SK-N-SH (cell line): ENCODE measurements at regions not wholly inside any gene's neighbourhood (a gene's known extent, or its start where the extent isn't known, plus 50 kb on each side); places are given as distances from the start of the nearest gene placed in this dataset.

Experiments
- CTCF ChIA-PET: fragments of 300-600, 350-600 bp; formaldehyde crosslinking; extraction: SDS; loops from one replicate; lab custom pipeline; 2021; lab: Yijun Ruan, JAX
- POLR2A ChIA-PET: fragments of 350-600 bp; sonication (Branson Sonifier 250); formaldehyde crosslinking; extraction: SDS; loops from one replicate; lab custom pipeline; 2020; ENCODE audit warnings: antibody characterized with exemption, inconsistent platforms; lab: Yijun Ruan, JAX
- DNase-seq: peaks from one replicate; pipeline ENCODE4 v3.0.0; 2012
- H2AFZ ChIP-seq: fragments of 200-600 bp; sonication (generic); 2 replicates; pipeline ENCODE4 v1.8.1; 2016; ENCODE audit warnings: antibody characterized with exemption, mild to moderate bottlenecking, low read depth
- H3F3A ChIP-seq: fragments of 200-600 bp; sonication (generic); replicated peaks from 2 replicates; pipeline ENCODE3; 2016; ENCODE audit warnings: antibody characterized with exemption, mild to moderate bottlenecking; ENCODE audit not compliant: insufficient read depth
- H3K27ac ChIP-seq, 2 experiments: fragments of 200-500 bp in 1 of 2; fragments of 200-600 bp in 1 of 2; sonication (Bioruptor generic) in 1 of 2; sonication (generic), shearing (Covaris generic) in 1 of 2; 2 replicates each; pipeline versions ENCODE4 v1.5.1 to v1.6.1; 2014 to 2016; ENCODE audit warnings: low read depth in 2 of 2, inconsistent platforms in 1 of 2, low read length in 1 of 2, mild to moderate bottlenecking in 1 of 2, mixed read lengths in 1 of 2
- H3K27me3 ChIP-seq: fragments of 200-600 bp; sonication (generic), shearing (Covaris generic); 2 replicates; pipeline ENCODE4 v1.6.1; 2016; ENCODE audit warnings: mixed run types; ENCODE audit not compliant: insufficient read depth
- H3K36me3 ChIP-seq, 2 experiments: fragments of 200-500 bp in 1 of 2; fragments of 200-600 bp in 1 of 2; sonication (Bioruptor generic) in 1 of 2; sonication (generic) in 1 of 2; replicated peaks in 1 of 2; 2 replicates each; pipeline versions ENCODE3 to v1.5.1; 2014 to 2016; ENCODE audit warnings: low read length in 1 of 2, mild to moderate bottlenecking in 1 of 2; ENCODE audit not compliant: insufficient read depth in 2 of 2, control insufficient read depth in 1 of 2
- H3K4me1 ChIP-seq, 2 experiments: fragments of 200-500 bp in 1 of 2; fragments of 200-600 bp in 1 of 2; sonication (Bioruptor generic) in 1 of 2; sonication (generic), shearing (Covaris generic) in 1 of 2; 2 replicates each; pipeline versions ENCODE4 v1.5.1 to v1.6.1; 2014 to 2016; ENCODE audit warnings: low read depth in 1 of 2, low read length in 1 of 2, mixed run types in 1 of 2; ENCODE audit not compliant: insufficient read depth in 2 of 2, control insufficient read depth in 1 of 2
- H3K4me2 ChIP-seq: fragments of 200-600 bp; sonication (generic), shearing (Covaris generic); 2 replicates; pipeline ENCODE4 v1.6.1; 2017; ENCODE audit warnings: mixed run types
- H3K4me3 ChIP-seq, 2 experiments: fragments of 200-500 bp in 1 of 2; fragments of 200-600 bp in 1 of 2; sonication (Bioruptor generic) in 1 of 2; sonication (generic), shearing (Covaris generic) in 1 of 2; 2 replicates each; pipeline versions ENCODE4 v1.5.1 to v1.8.1; 2014 to 2016; ENCODE audit warnings: low read depth in 2 of 2, inconsistent platforms in 1 of 2, low read length in 1 of 2, mild to moderate bottlenecking in 1 of 2, mixed read lengths in 1 of 2, moderate library complexity in 1 of 2
- H3K79me2 ChIP-seq: fragments of 200-600 bp; sonication (generic); 2 replicates; pipeline ENCODE4 v1.8.1; 2017; ENCODE audit warnings: mild to moderate bottlenecking; ENCODE audit not compliant: insufficient read depth
- H3K9ac ChIP-seq: fragments of 200-600 bp; sonication (generic); 2 replicates; pipeline ENCODE4 v1.6.1; 2017; ENCODE audit warnings: mixed run types
- H3K9me2 ChIP-seq: fragments of 200-600 bp; sonication (generic); 2 replicates; pipeline ENCODE4 v1.6.1; 2017; ENCODE audit warnings: mixed run types
- H3K9me3 ChIP-seq: fragments of 200-600 bp; sonication (generic); 2 replicates; pipeline ENCODE4 v1.6.1; 2017; ENCODE audit warnings: mixed run types, mild to moderate bottlenecking, moderate library complexity
- H4K20me1 ChIP-seq: fragments of 200-600 bp; sonication (generic); 2 replicates; pipeline ENCODE4 v1.6.1; 2017; ENCODE audit warnings: mild to moderate bottlenecking, mixed run types; ENCODE audit not compliant: insufficient read depth
- CHD2 ChIP-seq: fragments of 150-350 bp; IDR thresholded peaks from 2 replicates; pipeline ENCODE4 v1.6.1; 2018; ENCODE audit warnings: low read length; ENCODE audit not compliant: partially characterized antibody
- EZH2phosphoT487 ChIP-seq: fragments of 200-600 bp; sonication (generic); IDR thresholded peaks from 2 replicates; pipeline ENCODE4 v1.6.1; 2017; ENCODE audit warnings: low read depth, mixed run types, mild to moderate bottlenecking, antibody characterized with exemption, moderate library complexity, borderline replicate concordance
- FOXJ3 ChIP-seq: sonication (generic); formaldehyde crosslinking; IDR thresholded peaks from 2 replicates; pipeline ENCODE4 v1.5.1; 2020; ENCODE audit warnings: mild to moderate bottlenecking, missing genetic modification reagents
- FOXM1 ChIP-seq: IDR thresholded peaks from 2 replicates; pipeline ENCODE4 v1.4.0; 2012; ENCODE audit warnings: low read depth, mild to moderate bottlenecking
- GABPA ChIP-seq: IDR thresholded peaks from 2 replicates; pipeline ENCODE4 v1.4.0; 2012; ENCODE audit warnings: low read depth, mild to moderate bottlenecking
- GATA2 ChIP-seq: sonication (generic); formaldehyde crosslinking; IDR thresholded peaks from 2 replicates; pipeline ENCODE4 v1.5.0; 2020; ENCODE audit warnings: mild to moderate bottlenecking, missing genetic modification reagents
- NFIC ChIP-seq: IDR thresholded peaks from 2 replicates; pipeline ENCODE4 v1.4.0; 2012; ENCODE audit warnings: borderline replicate concordance
- NRF1 ChIP-seq: IDR thresholded peaks from 2 replicates; pipeline ENCODE4 v1.6.1; 2012; ENCODE audit warnings: low read depth, mild to moderate bottlenecking, low read length
- POLR2AphosphoS5 ChIP-seq: IDR thresholded peaks from 2 replicates; pipeline ENCODE4 v1.6.1; 2012; ENCODE audit warnings: low read depth, low read length
- RAD21 ChIP-seq: IDR thresholded peaks from 2 replicates; pipeline ENCODE4 v1.6.1; 2012; ENCODE audit warnings: mild to moderate bottlenecking, low read length
- RFX5 ChIP-seq: IDR thresholded peaks from 2 replicates; pipeline ENCODE4 v1.6.1; 2012; ENCODE audit warnings: mild to moderate bottlenecking, improper control_type of control experiment, low read length
- SIN3A ChIP-seq: IDR thresholded peaks from 2 replicates; pipeline ENCODE4 v1.6.1; 2012; ENCODE audit warnings: low read depth, mild to moderate bottlenecking, low read length, moderate library complexity, borderline replicate concordance
- TCF12 ChIP-seq: IDR thresholded peaks from 2 replicates; pipeline ENCODE4 v1.4.0; 2012
- TEAD4 ChIP-seq: IDR thresholded peaks from 2 replicates; pipeline ENCODE4 v1.4.0; 2012; ENCODE audit warnings: mild to moderate bottlenecking, borderline replicate concordance; ENCODE audit not compliant: insufficient read depth
- YY1 ChIP-seq: IDR thresholded peaks from 2 replicates; pipeline ENCODE4 v1.4.0; 2012; ENCODE audit warnings: low read depth, mild to moderate bottlenecking
- WGBS: methylation state at CpG from one replicate; pipeline ENCODE4 v1.1.6; 2017; ENCODE audit warnings: low lambda C conversion rate; 5-methylcytosine and 5-hydroxymethylcytosine counted together
- TF ChIP-seq, protein P1 (sequence below): IDR thresholded peaks from 2 replicates; pipeline ENCODE4 v1.4.0; 2012; ENCODE audit warnings: low read depth
- TF ChIP-seq, protein P2 (sequence below): fragments of 200-600 bp; sonication (generic); IDR thresholded peaks from 2 replicates; pipeline ENCODE4 v1.6.1; 2017; ENCODE audit warnings: antibody characterized with exemption, mild to moderate bottlenecking, moderate library complexity
- TF ChIP-seq, protein P3 (sequence below): IDR thresholded peaks from 2 replicates; pipeline ENCODE4; 2012
- TF ChIP-seq, protein P4 (sequence below): fragments of 150-350 bp; IDR thresholded peaks from 2 replicates; pipeline ENCODE4 v1.6.1; 2016; ENCODE audit warnings: mild to moderate bottlenecking, low read depth, low read length

DNA sequence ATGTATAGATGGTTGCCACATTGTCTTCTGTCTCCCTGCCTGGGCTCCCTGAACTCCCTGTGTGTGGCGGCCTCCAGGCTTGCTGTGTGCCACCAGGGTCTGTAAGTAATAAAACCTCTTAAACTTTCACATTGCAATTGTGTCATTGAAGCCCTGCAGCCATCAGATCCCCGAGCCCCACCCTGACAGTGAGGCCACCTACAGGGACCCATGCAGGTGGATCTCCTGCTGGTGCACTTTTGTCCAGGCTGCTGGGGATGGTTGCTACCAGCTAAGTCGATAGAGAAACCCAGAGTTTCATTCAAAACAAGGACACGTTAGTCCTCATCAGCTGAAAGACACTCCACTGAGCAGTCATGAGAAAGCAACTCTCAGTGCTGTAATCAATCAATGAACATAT is 133.6 kb upstream of the PRICKLE2 start:
- DNase-seq, result no peak
- ChIA-PET POLR2A (no interaction called here), CTCF (interaction anchor here (0.6 to 1.4 kb wide), 4 partner anchors 10 to 336 kb away, joined by 3 to 4 read pairs (median 3); no protein-coding TSS in a partner anchor)
- Histone ChIP-seq H3F3A (peaks cover 10% of the 10 kb centered on the region), H3K79me2 (no peaks in the 10 kb centered on the region), H3K36me3 (no peaks in the 10 kb centered on the region), H2AFZ (no peak overlapping the region), H3K9me2 (no peaks in the 10 kb centered on the region), H3K9ac (no peak overlapping the region), H4K20me1 (no peaks in the 10 kb centered on the region), H3K27me3 (no peaks in the 10 kb centered on the region), H3K4me2 (no peak overlapping the region), H3K27ac (no peak overlapping the region), H3K4me1 (peaks cover 7 to 17% of the 10 kb centered on the region in 2 experiments; a peak in 3 of 4 replicates), H3K9me3 (no peaks in the 10 kb centered on the region), H3K4me3 (no peak overlapping the region)
- 92% methylated on average over 4 of the region's 4 CpGs for WGBS
- no peak for TF ChIP-seq FOXM1
- TF ChIP-seq SIN3A, result no peak
- no peak for TF ChIP-seq CHD2
- no peak for TF ChIP-seq YY1
- no peak for TF ChIP-seq RFX5
- TF ChIP-seq, protein P1, sequence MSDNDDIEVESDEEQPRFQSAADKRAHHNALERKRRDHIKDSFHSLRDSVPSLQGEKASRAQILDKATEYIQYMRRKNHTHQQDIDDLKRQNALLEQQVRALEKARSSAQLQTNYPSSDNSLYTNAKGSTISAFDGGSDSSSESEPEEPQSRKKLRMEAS, result no peak
- no peak for TF ChIP-seq NFIC
- no peak for TF ChIP-seq GATA2 (CRISPR knock-in tag)
- TF ChIP-seq, protein P2, sequence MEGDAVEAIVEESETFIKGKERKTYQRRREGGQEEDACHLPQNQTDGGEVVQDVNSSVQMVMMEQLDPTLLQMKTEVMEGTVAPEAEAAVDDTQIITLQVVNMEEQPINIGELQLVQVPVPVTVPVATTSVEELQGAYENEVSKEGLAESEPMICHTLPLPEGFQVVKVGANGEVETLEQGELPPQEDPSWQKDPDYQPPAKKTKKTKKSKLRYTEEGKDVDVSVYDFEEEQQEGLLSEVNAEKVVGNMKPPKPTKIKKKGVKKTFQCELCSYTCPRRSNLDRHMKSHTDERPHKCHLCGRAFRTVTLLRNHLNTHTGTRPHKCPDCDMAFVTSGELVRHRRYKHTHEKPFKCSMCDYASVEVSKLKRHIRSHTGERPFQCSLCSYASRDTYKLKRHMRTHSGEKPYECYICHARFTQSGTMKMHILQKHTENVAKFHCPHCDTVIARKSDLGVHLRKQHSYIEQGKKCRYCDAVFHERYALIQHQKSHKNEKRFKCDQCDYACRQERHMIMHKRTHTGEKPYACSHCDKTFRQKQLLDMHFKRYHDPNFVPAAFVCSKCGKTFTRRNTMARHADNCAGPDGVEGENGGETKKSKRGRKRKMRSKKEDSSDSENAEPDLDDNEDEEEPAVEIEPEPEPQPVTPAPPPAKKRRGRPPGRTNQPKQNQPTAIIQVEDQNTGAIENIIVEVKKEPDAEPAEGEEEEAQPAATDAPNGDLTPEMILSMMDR, result no peak
- TF ChIP-seq NRF1, result no peak
- TF ChIP-seq RAD21, result no peak
- TF ChIP-seq, protein P3, sequence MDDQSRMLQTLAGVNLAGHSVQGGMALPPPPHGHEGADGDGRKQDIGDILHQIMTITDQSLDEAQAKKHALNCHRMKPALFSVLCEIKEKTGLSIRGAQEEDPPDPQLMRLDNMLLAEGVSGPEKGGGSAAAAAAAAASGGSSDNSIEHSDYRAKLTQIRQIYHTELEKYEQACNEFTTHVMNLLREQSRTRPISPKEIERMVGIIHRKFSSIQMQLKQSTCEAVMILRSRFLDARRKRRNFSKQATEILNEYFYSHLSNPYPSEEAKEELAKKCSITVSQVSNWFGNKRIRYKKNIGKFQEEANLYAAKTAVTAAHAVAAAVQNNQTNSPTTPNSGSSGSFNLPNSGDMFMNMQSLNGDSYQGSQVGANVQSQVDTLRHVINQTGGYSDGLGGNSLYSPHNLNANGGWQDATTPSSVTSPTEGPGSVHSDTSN, result no peak

DNA sequence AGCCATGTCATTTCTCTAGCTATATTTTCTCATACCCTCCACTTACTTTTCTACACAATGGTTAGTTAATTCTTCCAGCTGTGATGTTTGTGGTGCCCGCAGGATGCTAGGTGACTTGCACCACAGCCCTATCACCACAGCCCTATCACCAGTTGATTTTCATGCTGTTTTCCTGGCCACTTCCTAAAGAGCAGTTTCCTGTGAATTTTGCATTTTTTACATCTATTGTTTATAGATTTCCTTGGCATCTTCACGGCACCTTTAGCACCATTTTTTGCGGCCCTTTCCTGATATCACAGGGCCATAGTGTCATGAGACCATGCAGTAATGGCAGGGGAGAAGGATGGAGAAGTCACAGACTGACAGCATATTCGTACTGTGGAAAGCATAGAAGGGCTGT is 132.9 kb upstream of the PRICKLE2 start:
- WGBS, result 92% methylated on average over 4 of the region's 4 CpGs

More for the DNA sequence above, 132.9 kb upstream of the PRICKLE2 start:
- no peak overlapping the region for H3K4me2 ChIP-seq
- no peaks in the 10 kb centered on the region for H4K20me1 ChIP-seq
- no peaks in the 10 kb centered on the region for H3K27me3 ChIP-seq
- ChIA-PET POLR2A (no interaction called here), CTCF (interaction anchor here (0.6 to 1.0 kb wide), 2 partner anchors 9 to 124 kb away, joined by 3 to 4 read pairs; no protein-coding TSS in a partner anchor)
- no peaks in the 10 kb centered on the region for H3K79me2 ChIP-seq
- TF ChIP-seq, protein P4, sequence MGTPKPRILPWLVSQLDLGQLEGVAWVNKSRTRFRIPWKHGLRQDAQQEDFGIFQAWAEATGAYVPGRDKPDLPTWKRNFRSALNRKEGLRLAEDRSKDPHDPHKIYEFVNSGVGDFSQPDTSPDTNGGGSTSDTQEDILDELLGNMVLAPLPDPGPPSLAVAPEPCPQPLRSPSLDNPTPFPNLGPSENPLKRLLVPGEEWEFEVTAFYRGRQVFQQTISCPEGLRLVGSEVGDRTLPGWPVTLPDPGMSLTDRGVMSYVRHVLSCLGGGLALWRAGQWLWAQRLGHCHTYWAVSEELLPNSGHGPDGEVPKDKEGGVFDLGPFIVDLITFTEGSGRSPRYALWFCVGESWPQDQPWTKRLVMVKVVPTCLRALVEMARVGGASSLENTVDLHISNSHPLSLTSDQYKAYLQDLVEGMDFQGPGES, result no peak
- TF ChIP-seq POLR2AphosphoS5, result no peak
- TF ChIP-seq, protein P3, result no peak
- no peak for TF ChIP-seq TEAD4
- no peak for TF ChIP-seq FOXJ3 (CRISPR knock-in tag)
- TF ChIP-seq NFIC, result no peak
- no peak for TF ChIP-seq NRF1
- TF ChIP-seq TCF12, result no peak
- no peak for TF ChIP-seq CHD2
- no peak for TF ChIP-seq EZH2phosphoT487
- TF ChIP-seq GABPA, result no peak
- H3F3A ChIP-seq, result peaks cover 10% of the 10 kb centered on the region
- peaks cover 7 to 24% of the 10 kb centered on the region in 2 experiments for H3K4me1 ChIP-seq
- no peak overlapping the region for H3K9ac ChIP-seq
- H3K9me2 ChIP-seq, result no peaks in the 10 kb centered on the region
- DNase-seq, result no peak
- no peaks in the 10 kb centered on the region for H3K9me3 ChIP-seq
- no peak overlapping the region for H3K27ac ChIP-seq
- no peak overlapping the region for H3K4me3 ChIP-seq
- no peaks in the 10 kb centered on the region for H3K36me3 ChIP-seq
- H2AFZ ChIP-seq, result no peak overlapping the region
